Mammary epithelial cell (primary cell): ENCODE measurements at regions not wholly inside any gene's neighbourhood (a gene's known extent, or its start where the extent isn't known, plus 50 kb on each side); places are given as distances from the start of the nearest gene placed in this dataset.

Source experiments
- CTCF ChIP-seq, 2 donors: IDR thresholded peaks in 1 of 2; conservative IDR thresholded peaks in 1 of 2; 2 replicates each; pipeline ENCODE4 v1.5.1; 2011 to 2012; ENCODE audit warnings: inconsistent platforms in 2 of 2, low read length in 2 of 2, mild to moderate bottlenecking in 2 of 2, control low read depth in 1 of 2, low read depth in 1 of 2; ENCODE audit not compliant: insufficient read depth in 1 of 2; ENCODE audit errors: extremely low read depth in 1 of 2
- EZH2 ChIP-seq: IDR thresholded peaks from 2 replicates; pipeline ENCODE4 v1.6.1; 2012; ENCODE audit warnings: low read length, inconsistent platforms, borderline replicate concordance

- TF ChIP-seq CTCF (conservative IDR thresholded peaks at IDR 0.05 in 1 of 2, IDR thresholded peaks at IDR 0.05 in 1 of 2; ENCODE audit: extremely low read depth in 1 of 2, insufficient read depth in 1 of 2, low read depth in 1 of 2, low read length in 2 of 2) (peak; percentile 1 to 20), EZH2 (no peak)
Observed at GRCh38 chr4:92047209-92047875, 256.4 kb upstream of the GRID2 start.
